HUES48 (cell line): ENCODE measurements at regions not wholly inside any gene's neighbourhood (a gene's known extent, or its start where the extent isn't known, plus 50 kb on each side); places are given as distances from the start of the nearest gene placed in this dataset.

Experiments used
- H3K27ac ChIP-seq: one replicate; pipeline ENCODE4 v1.7.0; 2013; ENCODE audit warnings: low read depth, low read length, inconsistent platforms
- H3K27me3 ChIP-seq: 2 replicates; pipeline ENCODE4 v1.6.1; 2013; ENCODE audit warnings: mild to moderate bottlenecking, low read length; ENCODE audit not compliant: control insufficient read depth, insufficient read depth
- H3K36me3 ChIP-seq: 2 replicates; pipeline ENCODE4 v1.6.1; 2013; ENCODE audit warnings: low read length; ENCODE audit not compliant: control insufficient read depth, insufficient read depth
- H3K4me1 ChIP-seq: 2 replicates; pipeline ENCODE4 v1.6.1; 2013; ENCODE audit warnings: mild to moderate bottlenecking, low read length; ENCODE audit not compliant: control insufficient read depth, insufficient read depth
- H3K4me3 ChIP-seq: 2 replicates; pipeline ENCODE4 v1.5.1; 2013; ENCODE audit warnings: mild to moderate bottlenecking, low read depth, low read length
- H3K9ac ChIP-seq: 2 replicates; pipeline ENCODE4 v1.6.1; 2013; ENCODE audit warnings: mild to moderate bottlenecking, low read depth, low read length, moderate library complexity
- H3K9me3 ChIP-seq: 2 replicates; pipeline ENCODE4 v1.6.1; 2013; ENCODE audit warnings: low read length; ENCODE audit not compliant: control insufficient read depth, insufficient read depth

DNA sequence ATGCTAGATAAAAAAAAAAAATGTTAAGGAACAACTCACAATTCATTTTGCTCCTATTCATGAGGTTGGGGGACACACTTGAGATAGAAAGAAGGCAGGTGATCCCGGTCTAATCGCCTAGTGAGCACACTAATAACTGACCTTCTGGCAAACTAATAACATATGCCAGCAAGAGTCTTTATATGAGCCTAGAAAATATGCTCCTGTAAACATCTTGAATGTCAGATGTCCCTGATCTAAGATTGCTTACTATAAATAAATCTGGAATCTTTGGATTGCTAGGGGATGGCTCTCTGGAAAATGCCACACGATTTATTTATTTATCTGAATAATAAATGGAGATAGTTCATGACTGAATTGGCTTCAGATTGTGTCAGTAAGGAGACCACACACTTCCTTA lies 821.9 kb downstream of the GRIK2 start:
- H3K4me1 ChIP-seq = no peaks in the 10 kb centered on the region
- H3K9me3 ChIP-seq = no peaks in the 10 kb centered on the region
- H3K36me3 ChIP-seq = no peaks in the 10 kb centered on the region
- no peak overlapping the region for H3K9ac ChIP-seq
- H3K27ac ChIP-seq = no peak overlapping the region
- no peak overlapping the region for H3K4me3 ChIP-seq
- H3K27me3 ChIP-seq = no peaks in the 10 kb centered on the region

DNA sequence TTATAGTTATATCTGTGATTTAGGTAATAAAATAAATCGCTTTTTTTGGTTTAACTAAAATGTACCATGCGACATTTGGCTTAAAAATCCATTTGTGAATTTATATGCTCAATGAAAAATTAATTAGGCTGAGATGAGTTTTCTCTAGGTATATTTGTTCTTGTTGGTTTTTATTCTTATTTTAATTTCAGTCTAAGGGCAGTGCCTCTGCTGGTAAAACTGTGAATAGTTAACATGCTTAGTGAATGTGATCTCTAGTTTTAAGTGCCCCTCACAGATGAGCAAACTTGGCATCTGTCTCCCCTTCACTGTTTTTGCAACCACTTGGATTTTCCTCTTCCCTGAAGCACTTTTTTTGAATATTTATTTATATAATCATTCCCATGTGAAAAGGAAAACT lies 822.7 kb downstream of the GRIK2 start:
- H3K27ac ChIP-seq = no peak overlapping the region
- no peaks in the 10 kb centered on the region for H3K9me3 ChIP-seq
- H3K36me3 ChIP-seq = no peaks in the 10 kb centered on the region
- no peak overlapping the region for H3K9ac ChIP-seq
- H3K4me3 ChIP-seq = no peak overlapping the region
- H3K4me1 ChIP-seq = no peaks in the 10 kb centered on the region
- no peaks in the 10 kb centered on the region for H3K27me3 ChIP-seq

DNA sequence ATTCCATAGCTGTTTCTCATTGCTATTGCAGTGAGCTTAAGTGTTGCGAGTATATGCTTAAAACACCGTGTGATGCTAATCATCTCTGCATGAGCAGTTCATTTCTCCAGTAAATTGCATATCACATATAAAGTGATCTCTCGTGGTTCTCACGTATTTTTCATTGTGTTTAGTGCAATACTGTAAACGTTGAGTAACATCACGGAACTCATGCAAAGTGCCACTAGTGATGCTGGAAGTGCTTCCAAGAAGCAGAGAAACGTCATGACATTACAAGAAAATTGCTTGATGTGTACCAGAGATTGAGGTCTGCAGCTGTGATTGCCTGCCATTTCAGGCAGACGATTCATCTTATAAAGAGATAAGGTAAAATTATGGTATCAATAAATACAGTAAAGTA lies 830.4 kb downstream of the GRIK2 start:
- no peaks in the 10 kb centered on the region for H3K9me3 ChIP-seq
- H3K27me3 ChIP-seq = no peaks in the 10 kb centered on the region
- no peak overlapping the region for H3K27ac ChIP-seq
- no peak overlapping the region for H3K4me3 ChIP-seq
- H3K36me3 ChIP-seq = no peaks in the 10 kb centered on the region
- no peak overlapping the region for H3K9ac ChIP-seq
- H3K4me1 ChIP-seq = peaks cover 16% of the 10 kb centered on the region

DNA sequence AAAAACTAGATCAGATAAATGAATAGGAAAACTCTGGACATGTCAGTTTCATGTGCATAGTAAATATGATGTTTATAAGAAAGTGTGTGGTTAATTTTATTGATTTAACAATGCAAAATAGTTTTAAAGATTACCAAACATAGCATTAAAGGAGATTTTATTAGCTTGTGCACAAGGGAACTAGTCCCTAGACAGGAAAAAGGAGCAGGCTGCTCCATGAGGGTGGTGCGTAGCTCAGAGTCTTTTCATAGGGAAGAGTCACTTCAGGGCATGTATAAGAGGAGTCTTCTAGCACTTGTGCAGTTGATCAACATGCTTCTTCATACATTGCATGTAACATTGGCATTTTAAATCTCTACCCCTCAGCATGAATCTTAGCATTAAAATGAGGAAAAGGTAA lies 835.8 kb downstream of the GRIK2 start:
- Histone ChIP-seq H3K9ac (no peak overlapping the region), H3K27ac (no peak overlapping the region), H3K4me1 (peaks cover 24% of the 10 kb centered on the region), H3K27me3 (no peaks in the 10 kb centered on the region), H3K36me3 (no peaks in the 10 kb centered on the region), H3K4me3 (no peak overlapping the region), H3K9me3 (no peaks in the 10 kb centered on the region)
